Lower leg skin (tissue), 3 donors: ENCODE measurements at regions not wholly inside any gene's neighbourhood (a gene's known extent, or its start where the extent isn't known, plus 50 kb on each side); places are given as distances from the start of the nearest gene placed in this dataset.

Experiments
- POLR2A ChIP-seq, 2 donors: fragments of 450-650 bp; IDR thresholded peaks; one replicate each; pipeline ENCODE4 v1.6.1; 2016 to 2017; ENCODE audit warnings: antibody characterized with exemption in 2 of 2, mild to moderate bottlenecking in 1 of 2, moderate library complexity in 1 of 2
- TF ChIP-seq, protein P1 (sequence below), 3 donors: fragments of 450-650 bp; IDR thresholded peaks; one replicate each; pipeline ENCODE4 v1.5.1; 2016; ENCODE audit warnings: antibody characterized with exemption in 3 of 3, mild to moderate bottlenecking in 3 of 3, moderate library complexity in 2 of 3

GRCh38 chr13:34155931-34156607 lies 338.1 kb downstream of the RFC3 start:
- TF ChIP-seq, protein P1, sequence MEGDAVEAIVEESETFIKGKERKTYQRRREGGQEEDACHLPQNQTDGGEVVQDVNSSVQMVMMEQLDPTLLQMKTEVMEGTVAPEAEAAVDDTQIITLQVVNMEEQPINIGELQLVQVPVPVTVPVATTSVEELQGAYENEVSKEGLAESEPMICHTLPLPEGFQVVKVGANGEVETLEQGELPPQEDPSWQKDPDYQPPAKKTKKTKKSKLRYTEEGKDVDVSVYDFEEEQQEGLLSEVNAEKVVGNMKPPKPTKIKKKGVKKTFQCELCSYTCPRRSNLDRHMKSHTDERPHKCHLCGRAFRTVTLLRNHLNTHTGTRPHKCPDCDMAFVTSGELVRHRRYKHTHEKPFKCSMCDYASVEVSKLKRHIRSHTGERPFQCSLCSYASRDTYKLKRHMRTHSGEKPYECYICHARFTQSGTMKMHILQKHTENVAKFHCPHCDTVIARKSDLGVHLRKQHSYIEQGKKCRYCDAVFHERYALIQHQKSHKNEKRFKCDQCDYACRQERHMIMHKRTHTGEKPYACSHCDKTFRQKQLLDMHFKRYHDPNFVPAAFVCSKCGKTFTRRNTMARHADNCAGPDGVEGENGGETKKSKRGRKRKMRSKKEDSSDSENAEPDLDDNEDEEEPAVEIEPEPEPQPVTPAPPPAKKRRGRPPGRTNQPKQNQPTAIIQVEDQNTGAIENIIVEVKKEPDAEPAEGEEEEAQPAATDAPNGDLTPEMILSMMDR (IDR thresholded peaks at IDR 0.05), result no peak
- TF ChIP-seq POLR2A (IDR thresholded peaks at IDR 0.05), result no peak
